GM23248 (cell line): ENCODE measurements at regions not wholly inside any gene's neighbourhood (a gene's known extent, or its start where the extent isn't known, plus 50 kb on each side); places are given as distances from the start of the nearest gene placed in this dataset.
"Not testable (repeated sequence)": the region's sequence is repeated elsewhere in the genome, so short reads cannot be mapped to it uniquely, and the experiment has no call there.

Experiments used
- DNase-seq: peaks from one replicate; pipeline ENCODE4 v3.0.0-alpha.2; 2015
- H2AFZ ChIP-seq: fragments of 200-600 bp; sonication (generic); 2 replicates; pipeline ENCODE4 v1.6.1; 2016; ENCODE audit warnings: antibody characterized with exemption
- H3F3A ChIP-seq: fragments of 200-600 bp; sonication (generic); 2 replicates; pipeline ENCODE4 v1.6.1; 2016; ENCODE audit warnings: mild to moderate bottlenecking, antibody characterized with exemption, mixed run types; ENCODE audit not compliant: insufficient read depth
- H3K27ac ChIP-seq: fragments of 200-600 bp; sonication (generic); 2 replicates; pipeline ENCODE4 v1.5.1; 2016; ENCODE audit warnings: mild to moderate bottlenecking
- H3K27me3 ChIP-seq: fragments of 200-600 bp; sonication (generic); replicated peaks from 2 replicates; pipeline ENCODE4 v1.6.1; 2016; ENCODE audit warnings: mild to moderate bottlenecking; ENCODE audit not compliant: insufficient read depth
- H3K36me3 ChIP-seq: fragments of 200-600 bp; sonication (generic); 2 replicates; pipeline ENCODE4 v1.6.1; 2016; ENCODE audit warnings: low read depth, mild to moderate bottlenecking
- H3K4me1 ChIP-seq: fragments of 200-600 bp; sonication (generic); 2 replicates; pipeline ENCODE4 v1.6.1; 2016; ENCODE audit warnings: mild to moderate bottlenecking; ENCODE audit not compliant: insufficient read depth
- H3K4me2 ChIP-seq: fragments of 200-600 bp; sonication (generic); one replicate; pipeline ENCODE4 v1.6.1; 2016; ENCODE audit warnings: mild to moderate bottlenecking; ENCODE audit not compliant: unreplicated experiment
- H3K4me3 ChIP-seq: fragments of 200-600 bp; sonication (generic); 2 replicates; pipeline ENCODE4 v1.5.1; 2016; ENCODE audit warnings: mild to moderate bottlenecking
- H3K79me2 ChIP-seq: fragments of 200-600 bp; sonication (generic); 2 replicates; pipeline ENCODE4 v1.6.1; 2016; ENCODE audit warnings: mild to moderate bottlenecking; ENCODE audit not compliant: insufficient read depth
- H3K9ac ChIP-seq: fragments of 200-600 bp; sonication (generic); 2 replicates; pipeline ENCODE4 v1.6.1; 2016; ENCODE audit warnings: mild to moderate bottlenecking
- H3K9me2 ChIP-seq: fragments of 200-600 bp; sonication (generic); 2 replicates; pipeline ENCODE4 v1.6.1; 2016; ENCODE audit warnings: mixed run types, mild to moderate bottlenecking, moderate library complexity; ENCODE audit not compliant: insufficient read depth
- H3K9me3 ChIP-seq: fragments of 200-600 bp; sonication (generic); one replicate; pipeline ENCODE4 v1.6.1; 2017; ENCODE audit warnings: low read depth
- H4K20me1 ChIP-seq: fragments of 200-600 bp; sonication (generic); 2 replicates; pipeline ENCODE4 v1.6.0; 2016; ENCODE audit not compliant: insufficient read depth
- EZH2 ChIP-seq: fragments of 200-600 bp; sonication (generic); IDR thresholded peaks from 2 replicates; pipeline ENCODE4 v1.6.1; 2018; ENCODE audit warnings: antibody characterized with exemption, mild to moderate bottlenecking; ENCODE audit not compliant: insufficient read depth, poor library complexity, severe bottlenecking
- EZH2phosphoT487 ChIP-seq: fragments of 200-600 bp; sonication (generic); IDR thresholded peaks from 2 replicates; pipeline ENCODE4 v1.6.1; 2018; ENCODE audit warnings: antibody characterized with exemption, moderate library complexity, mild to moderate bottlenecking, low read depth; ENCODE audit not compliant: insufficient read depth
- WGBS, 2 experiments: methylation state at CpG; one replicate each; pipeline ENCODE4 v1.1.6; 2015 to 2017; ENCODE audit warnings: low lambda C conversion rate in 2 of 2, low coverage in 1 of 2; ENCODE audit errors: missing lambda C conversion rate in 2 of 2; 5-methylcytosine and 5-hydroxymethylcytosine counted together
- in situ Hi-C: fragments of 300-500 bp; cut with MboI; formaldehyde crosslinking; loops from 2 replicates; pipeline ENCODE4 v1.15.0; 2020

DNA sequence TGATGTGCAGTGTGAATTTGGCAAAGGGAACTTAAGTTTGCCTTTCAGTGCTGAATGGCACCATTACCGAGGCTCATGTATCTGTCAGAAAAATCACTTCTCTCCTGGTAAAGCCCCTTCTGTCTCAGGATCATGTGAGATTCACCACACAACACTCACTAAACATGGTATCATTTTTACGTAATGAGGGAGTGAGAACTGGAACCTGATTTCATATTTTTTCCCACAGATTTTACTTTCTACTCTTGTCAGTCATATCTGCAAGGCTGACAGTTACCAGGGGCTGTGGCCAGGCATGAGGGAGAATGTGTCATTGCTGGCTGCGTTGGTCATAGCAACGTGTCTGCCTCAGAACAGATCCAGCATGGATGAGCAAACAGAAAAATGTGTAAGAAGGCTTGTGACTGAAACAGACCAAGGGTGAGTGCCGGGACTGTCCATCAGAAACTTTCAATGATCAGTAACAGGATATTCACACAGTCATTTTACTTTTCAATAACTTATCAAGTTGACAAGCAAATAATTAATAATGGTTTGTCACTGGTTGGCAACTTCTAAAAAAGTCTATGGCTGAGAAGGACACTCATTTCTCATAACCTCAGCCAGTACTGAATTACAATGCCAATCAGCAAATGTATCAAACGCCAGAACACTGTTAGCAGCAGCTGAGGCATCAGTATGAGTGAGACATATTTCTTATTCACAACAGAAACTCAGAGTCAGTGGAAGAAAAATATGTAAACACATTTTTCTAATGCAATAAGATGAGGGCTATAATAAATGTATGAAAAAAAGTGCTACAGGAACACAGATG is 100.5 kb downstream of the CDC42EP3 start:
- Histone ChIP-seq H2AFZ (no peak overlapping the region), H3K4me1 (peaks cover 66% of the 10 kb centered on the region)
- in situ Hi-C loops, result no loop called here

DNA sequence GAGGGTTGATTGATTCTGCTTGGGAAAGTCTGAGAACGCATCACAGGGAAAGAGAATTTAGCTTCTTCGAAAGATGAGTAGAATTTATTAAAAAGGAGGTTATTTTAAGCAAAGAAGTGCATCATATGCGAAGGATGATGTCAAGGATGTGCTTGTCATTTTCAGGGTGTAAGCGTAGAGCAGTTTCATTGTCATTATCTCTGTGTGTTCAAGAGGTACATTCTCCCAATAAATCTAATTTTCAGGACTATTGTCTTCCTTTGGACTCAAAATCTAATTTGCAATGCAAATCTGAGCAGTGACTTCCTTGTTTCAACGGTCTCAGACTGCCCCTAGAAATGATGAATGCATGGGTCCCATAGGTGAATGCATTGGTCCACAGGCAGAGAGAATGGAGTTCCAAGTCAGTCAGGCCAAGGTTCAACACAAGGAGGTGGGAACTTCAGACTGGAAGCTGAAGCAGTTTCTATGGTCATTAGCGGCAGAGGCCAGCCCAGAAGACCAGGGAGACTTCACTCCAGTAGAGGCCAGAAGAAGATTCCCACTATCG is 99.8 kb downstream of the CDC42EP3 start:
- Histone ChIP-seq H3K4me3 (0 out of 2 replicates have a peak overlapping the region, but pooled peaks have one; percentile 0), H3F3A (peaks cover 61% of the 10 kb centered on the region), H3K79me2 (no peaks in the 10 kb centered on the region), H3K9me2 (no peaks in the 10 kb centered on the region), H3K27me3 (no peaks in the 10 kb centered on the region), H3K36me3 (no peaks in the 10 kb centered on the region), H3K4me1 (peaks cover 63% of the 10 kb centered on the region), H4K20me1 (no peaks in the 10 kb centered on the region), H3K4me2 (peak overlapping the region; percentile 55), H2AFZ (no peak overlapping the region), H3K9me3 (no peaks in the 10 kb centered on the region), H3K27ac (peak overlapping the region; percentile 82), H3K9ac (peak overlapping the region; percentile 62)
- 65 to 73% methylated on average over 7 of the region's 7 CpGs for WGBS, 2 experiments
- in situ Hi-C loops, result no loop called here
- no peak for DNase-seq
- no peak for TF ChIP-seq EZH2
- no peak for TF ChIP-seq EZH2phosphoT487

More for the DNA sequence above, 100.5 kb downstream of the CDC42EP3 start:
- peak overlapping the region; percentile 62 for H3K9ac ChIP-seq
- 3 to 8% methylated on average over 6 of the region's 6 CpGs for WGBS, 2 experiments
- no peaks in the 10 kb centered on the region for H3K79me2 ChIP-seq
- H4K20me1 ChIP-seq, result no peaks in the 10 kb centered on the region
- 0 out of 2 replicates have a peak overlapping the region, but pooled peaks have one; percentile 0 for H3K4me3 ChIP-seq
- peak overlapping the region; percentile 55 for H3K4me2 ChIP-seq
- H3K27ac ChIP-seq, result peak overlapping the region; percentile 82
- TF ChIP-seq EZH2phosphoT487 (no peak), EZH2 (no peak)
- DNase-seq, result peak; percentile 96
- H3F3A ChIP-seq, result peaks cover 68% of the 10 kb centered on the region
- no peaks in the 10 kb centered on the region for H3K36me3 ChIP-seq
- H3K27me3 ChIP-seq, result no peaks in the 10 kb centered on the region
- H3K9me3 ChIP-seq, result no peaks in the 10 kb centered on the region
- H3K9me2 ChIP-seq, result no peaks in the 10 kb centered on the region

DNA sequence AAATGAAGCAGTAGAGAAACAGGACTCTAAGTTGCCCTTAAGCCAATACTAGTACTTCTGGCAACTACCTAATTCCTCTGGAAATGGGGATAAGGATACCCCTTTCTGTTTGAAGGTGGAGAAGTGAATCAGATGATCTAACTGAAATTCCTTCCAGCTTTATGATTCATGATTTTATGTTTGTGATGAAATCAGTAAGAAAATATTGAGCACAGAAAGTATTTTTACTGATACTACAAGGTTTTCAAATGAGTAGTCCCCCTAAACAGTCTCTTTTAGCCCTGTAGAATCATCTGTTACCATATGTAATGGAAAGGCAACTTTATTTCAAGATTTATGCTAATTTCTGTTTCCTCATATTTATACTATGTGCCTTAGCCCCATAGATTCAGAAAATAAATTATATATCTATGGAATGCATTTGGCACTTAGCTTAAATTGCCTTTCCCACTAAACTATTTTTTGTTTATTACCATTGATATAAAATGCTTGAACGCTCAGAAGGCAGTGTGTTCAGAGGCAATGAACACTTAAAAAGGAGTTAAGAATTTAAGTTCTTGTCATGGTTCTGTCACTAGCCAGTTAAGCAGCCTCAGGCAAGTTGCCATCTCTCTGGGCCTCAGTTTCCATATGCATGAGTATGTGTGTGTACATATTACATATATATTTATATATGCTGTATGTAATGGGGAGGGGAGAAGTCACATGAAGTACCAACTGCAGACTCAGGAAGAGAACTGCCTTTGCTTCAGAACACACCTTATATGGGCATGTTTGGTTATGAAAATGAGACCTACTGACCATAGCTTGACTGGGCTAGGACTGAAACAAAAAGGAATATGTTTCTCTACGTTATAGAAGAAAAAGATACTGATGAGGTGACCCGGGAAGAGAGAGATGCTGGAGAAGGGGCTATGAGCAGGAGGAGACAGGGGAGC is 97.7 kb downstream of the CDC42EP3 start:
- Histone ChIP-seq H3K4me2 (peak overlapping the region; percentile 24), H3K9ac (no peak overlapping the region), H3K79me2 (no peaks in the 10 kb centered on the region), H3K9me3 (no peaks in the 10 kb centered on the region), H4K20me1 (no peaks in the 10 kb centered on the region), H3K27me3 (no peaks in the 10 kb centered on the region), H3K4me3 (no peak overlapping the region), H3K27ac (peak overlapping the region; percentile 18), H3K4me1 (peaks cover 61% of the 10 kb centered on the region), H3K9me2 (no peaks in the 10 kb centered on the region), H2AFZ (no peak overlapping the region), H3K36me3 (no peaks in the 10 kb centered on the region), H3F3A (peaks cover 40% of the 10 kb centered on the region)
- 86 to 89% methylated on average over 3 of the region's 3 CpGs for WGBS, 2 experiments
- peak; percentile 61 for DNase-seq
- TF ChIP-seq EZH2, result no peak
- no peak for TF ChIP-seq EZH2phosphoT487
- in situ Hi-C loops, result no loop called here

DNA sequence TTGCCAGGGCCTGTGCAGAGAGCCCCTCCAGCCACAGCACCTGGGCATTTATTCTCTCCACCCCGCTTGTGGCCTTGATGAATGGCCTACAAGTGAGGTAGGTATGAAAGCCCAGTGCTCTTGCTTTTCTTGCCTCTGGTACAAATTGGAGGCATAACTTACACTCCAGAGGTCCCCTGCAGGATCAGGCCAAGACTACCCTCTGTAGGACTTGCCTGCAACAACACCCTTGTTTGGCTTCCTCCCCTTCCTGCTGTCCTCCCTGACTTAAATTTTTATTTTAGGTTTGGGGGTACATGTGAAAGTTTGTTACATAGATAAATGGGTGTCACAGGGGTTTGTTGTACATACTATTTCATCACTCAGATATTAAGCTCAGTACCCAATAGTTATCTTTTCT is 95.7 kb downstream of the CDC42EP3 start:
- WGBS, 2 experiments, result 96 to 100% methylated on average over 1 of the region's 1 CpG
- H3K36me3 ChIP-seq, result no peaks in the 10 kb centered on the region
- H3K27me3 ChIP-seq, result no peaks in the 10 kb centered on the region
- H4K20me1 ChIP-seq, result no peaks in the 10 kb centered on the region
- H2AFZ ChIP-seq, result no peak overlapping the region
- no peak for DNase-seq
- in situ Hi-C loops, result no loop called here
- H3K4me3 ChIP-seq, result no peak overlapping the region
- H3F3A ChIP-seq, result peaks cover 24% of the 10 kb centered on the region
- H3K4me2 ChIP-seq, result no peak overlapping the region
- peaks cover 44% of the 10 kb centered on the region for H3K4me1 ChIP-seq
- no peak for TF ChIP-seq EZH2phosphoT487
- no peak for TF ChIP-seq EZH2
- no peaks in the 10 kb centered on the region for H3K79me2 ChIP-seq
- H3K9ac ChIP-seq, result no peak overlapping the region
- no peaks in the 10 kb centered on the region for H3K9me3 ChIP-seq
- H3K27ac ChIP-seq, result no peak overlapping the region
- no peaks in the 10 kb centered on the region for H3K9me2 ChIP-seq

DNA sequence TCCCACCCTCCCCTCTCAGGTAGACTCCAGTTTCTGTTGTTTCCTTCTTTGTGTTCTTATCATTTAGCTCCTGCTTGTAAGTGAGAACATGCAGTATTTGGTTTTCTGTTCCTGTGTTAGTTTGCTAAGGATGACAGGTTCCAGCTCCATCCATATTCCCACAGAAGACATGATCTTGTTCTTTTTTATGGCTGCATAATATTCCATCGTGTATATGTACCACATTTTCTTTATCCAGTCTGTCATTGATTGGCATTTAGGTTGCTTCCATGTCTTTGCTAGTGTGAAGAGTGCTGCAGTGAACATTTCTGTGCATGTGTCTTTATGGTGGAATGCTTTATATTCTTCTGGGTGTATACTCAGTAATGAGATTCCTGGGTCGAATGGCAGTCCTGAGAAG is 95.2 kb downstream of the CDC42EP3 start:
- H3K4me2 ChIP-seq, result not testable (repeated sequence)

More for the DNA sequence above, 95.2 kb downstream of the CDC42EP3 start:
- H3K9me2 ChIP-seq, H3K4me3 ChIP-seq, in situ Hi-C loops, DNase-seq, H3K9me3 ChIP-seq, H3K36me3 ChIP-seq, H3K27me3 ChIP-seq, H3K9ac ChIP-seq, H3K27ac ChIP-seq, H4K20me1 ChIP-seq, H2AFZ ChIP-seq, H3K79me2 ChIP-seq: not testable (repeated sequence)
- Histone ChIP-seq H3K4me1 (peaks cover 39% of the 10 kb centered on the region), H3F3A (peaks cover 21% of the 10 kb centered on the region)
- WGBS, 2 experiments, result 57 to 69% methylated on average over 2 of the region's 2 CpGs
